Left forelimb (tissue), 1 donor: ENCODE measurements at regions not wholly inside any gene's neighbourhood (a gene's known extent, or its start where the extent isn't known, plus 50 kb on each side); places are given as distances from the start of the nearest gene placed in this dataset.
"Not testable (repeated sequence)": the region's sequence is repeated elsewhere in the genome, so short reads cannot be mapped to it uniquely, and the experiment has no call there.

ENCODE experiments used
- DNase-seq: peaks from one replicate; pipeline ENCODE4 v3.0.0-alpha.2; 2018; ENCODE audit warnings: low spot score

GRCh38 chr2:107556038-107556627, 270.6 kb upstream of the RGPD4 start:
- DNase-seq = no peak

- DNase-seq = no peak
These were observed 268.4 kb upstream of the RGPD4 start for GRCh38 chr2:107558295-107558694.

- DNase-seq = no peak
These were observed 257.2 kb upstream of the RGPD4 start for GRCh38 chr2:107569496-107569895.

- no peak for DNase-seq
These were observed 255.8 kb upstream of the RGPD4 start for GRCh38 chr2:107570876-107571275.

GRCh38 chr2:107572890-107573289, 253.8 kb upstream of the RGPD4 start:
- not testable (repeated sequence) for DNase-seq

GRCh38 chr2:107576991-107577390, 249.7 kb upstream of the RGPD4 start:
- no peak for DNase-seq

GRCh38 chr2:107582487-107582886, 244.2 kb upstream of the RGPD4 start:
- DNase-seq = no peak

GRCh38 chr2:107584577-107584976, 242.1 kb upstream of the RGPD4 start:
- no peak for DNase-seq

GRCh38 chr2:107585851-107586250, 240.8 kb upstream of the RGPD4 start:
- DNase-seq = no peak

- no peak for DNase-seq
These were observed 238.5 kb upstream of the RGPD4 start for GRCh38 chr2:107588181-107588580.

GRCh38 chr2:107589079-107589491, 237.6 kb upstream of the RGPD4 start:
- DNase-seq = no peak

- DNase-seq = no peak
These were observed 235.0 kb upstream of the RGPD4 start for GRCh38 chr2:107591561-107592279.

GRCh38 chr2:107592280-107592624, 234.4 kb upstream of the RGPD4 start:
- DNase-seq = no peak

GRCh38 chr2:107595285-107595684, 231.4 kb upstream of the RGPD4 start:
- no peak for DNase-seq

GRCh38 chr2:107595749-107596148, 230.9 kb upstream of the RGPD4 start:
- DNase-seq = no peak

- DNase-seq = no peak
These were observed 229.2 kb upstream of the RGPD4 start for GRCh38 chr2:107597507-107597906.

- no peak for DNase-seq
These were observed 223.9 kb upstream of the RGPD4 start for GRCh38 chr2:107602801-107603200.

- no peak for DNase-seq
These were observed 219.6 kb upstream of the RGPD4 start for GRCh38 chr2:107607054-107607453.

- no peak for DNase-seq
These were observed 219.2 kb upstream of the RGPD4 start for GRCh38 chr2:107607473-107607872.

- no peak for DNase-seq
These were observed 211.7 kb upstream of the RGPD4 start for GRCh38 chr2:107615039-107615438.

- DNase-seq = no peak
These were observed 207.9 kb upstream of the RGPD4 start for GRCh38 chr2:107618769-107619168.

GRCh38 chr2:107621186-107622165, 205.2 kb upstream of the RGPD4 start:
- no peak for DNase-seq
